ENCODE measurements at regions not wholly inside any gene's neighbourhood (a gene's known extent, or its start where the extent isn't known, plus 50 kb on each side); places are given as distances from the start of the nearest gene placed in this dataset.

- TF ChIP-seq CTCF (IDR thresholded peaks at IDR 0.05) = no peak
- no peak for TF ChIP-seq EP300 (IDR thresholded peaks at IDR 0.05)
- no peak for TF ChIP-seq POLR2A (IDR thresholded peaks at IDR 0.05)
- TF ChIP-seq POLR2AphosphoS5 (IDR thresholded peaks at IDR 0.05) = no peak
Measured at GRCh38 chr20:39359981-39360620, 398.0 kb downstream of the DHX35 start.

All from sigmoid colon (tissue), 4 donors.